HepG2 (cell line): ENCODE measurements at regions not wholly inside any gene's neighbourhood (a gene's known extent, or its start where the extent isn't known, plus 50 kb on each side); places are given as distances from the start of the nearest gene placed in this dataset.

Experiments
- GLI4 ChIP-seq: sonication (generic); formaldehyde crosslinking; IDR thresholded peaks from 2 replicates; pipeline ENCODE4 v1.5.1; 2020; ENCODE audit warnings: missing genetic modification reagents, mild to moderate bottlenecking, moderate library complexity, borderline replicate concordance
- KDM1A ChIP-seq: IDR thresholded peaks from 2 replicates; pipeline ENCODE4 v1.6.1; 2016; ENCODE audit warnings: missing compliant biosample characterization
- MIER3 ChIP-seq: IDR thresholded peaks from 2 replicates; pipeline ENCODE4 v1.6.1; 2016; ENCODE audit warnings: missing compliant biosample characterization, borderline replicate concordance
- MXD1 ChIP-seq: sonication (generic); formaldehyde crosslinking; IDR thresholded peaks from 2 replicates; pipeline ENCODE4 v1.4.0; 2020; ENCODE audit warnings: mild to moderate bottlenecking, missing genetic modification reagents
- PBX2 ChIP-seq: IDR thresholded peaks from 2 replicates; pipeline ENCODE4 v1.6.1; 2016; ENCODE audit warnings: control low read depth
- POLR2AphosphoS2 ChIP-seq: IDR thresholded peaks from 2 replicates; pipeline ENCODE4 v1.6.1; 2011; ENCODE audit warnings: low read depth, low read length, improper control_type of control experiment
- RAD51 ChIP-seq: fragments of 450-650 bp; IDR thresholded peaks from 2 replicates; pipeline ENCODE4 v1.6.1; 2016; ENCODE audit warnings: borderline replicate concordance
- SAFB2 ChIP-seq: sonication (generic); formaldehyde crosslinking; IDR thresholded peaks from 2 replicates; pipeline ENCODE4 v1.5.1; 2020; ENCODE audit warnings: missing genetic modification reagents, low read depth, mild to moderate bottlenecking, borderline replicate concordance
- TEF ChIP-seq: sonication (generic); formaldehyde crosslinking; IDR thresholded peaks from 2 replicates; pipeline ENCODE4 v1.5.0; 2020; ENCODE audit warnings: missing genetic modification reagents
- ZBED4 ChIP-seq: sonication (generic); formaldehyde crosslinking; IDR thresholded peaks from 2 replicates; pipeline ENCODE4 v1.4.0; 2020; ENCODE audit warnings: missing genetic modification reagents, borderline replicate concordance
- ZBTB21 ChIP-seq: sonication (generic); formaldehyde crosslinking; IDR thresholded peaks from 2 replicates; pipeline ENCODE4 v1.4.0; 2020; ENCODE audit warnings: missing genetic modification reagents
- ZFX ChIP-seq: sonication (generic); formaldehyde crosslinking; IDR thresholded peaks from 2 replicates; pipeline ENCODE4 v1.4.0; 2020; ENCODE audit warnings: mild to moderate bottlenecking, low read depth, missing genetic modification reagents, moderate library complexity
- ZNF121 ChIP-seq: sonication (generic); formaldehyde crosslinking; IDR thresholded peaks from 2 replicates; pipeline ENCODE4 v1.5.0; 2020; ENCODE audit warnings: mild to moderate bottlenecking, missing genetic modification reagents
- ZNF512 ChIP-seq: sonication (generic); formaldehyde crosslinking; IDR thresholded peaks from 2 replicates; pipeline ENCODE4 v1.4.0; 2020; ENCODE audit warnings: mild to moderate bottlenecking, missing genetic modification reagents

GRCh38 chr7:36032361-36032818 is 120.7 kb upstream of the EEPD1 start:
- no peak for TF ChIP-seq ZFX (CRISPR knock-in tag)
- no peak for TF ChIP-seq MIER3
- TF ChIP-seq POLR2AphosphoS2 = no peak
- TF ChIP-seq ZBTB21 (CRISPR knock-in tag) = no peak
- no peak for TF ChIP-seq MXD1 (CRISPR knock-in tag)
- no peak for TF ChIP-seq GLI4 (CRISPR knock-in tag)
- TF ChIP-seq KDM1A (CRISPR knock-in tag) = no peak
- TF ChIP-seq RAD51 = no peak
- TF ChIP-seq ZNF512 (CRISPR knock-in tag) = no peak
- TF ChIP-seq ZBED4 (CRISPR knock-in tag) = no peak
- TF ChIP-seq SAFB2 = no peak
- TF ChIP-seq TEF (CRISPR knock-in tag) = no peak
- TF ChIP-seq PBX2 (CRISPR knock-in tag) = no peak
- no peak for TF ChIP-seq ZNF121 (CRISPR knock-in tag)
